ENCODE measurements at regions not wholly inside any gene's neighbourhood (a gene's known extent, or its start where the extent isn't known, plus 50 kb on each side); places are given as distances from the start of the nearest gene placed in this dataset.
"Not testable (repeated sequence)": the region's sequence is repeated elsewhere in the genome, so short reads cannot be mapped to it uniquely, and the experiment has no call there.

DNA sequence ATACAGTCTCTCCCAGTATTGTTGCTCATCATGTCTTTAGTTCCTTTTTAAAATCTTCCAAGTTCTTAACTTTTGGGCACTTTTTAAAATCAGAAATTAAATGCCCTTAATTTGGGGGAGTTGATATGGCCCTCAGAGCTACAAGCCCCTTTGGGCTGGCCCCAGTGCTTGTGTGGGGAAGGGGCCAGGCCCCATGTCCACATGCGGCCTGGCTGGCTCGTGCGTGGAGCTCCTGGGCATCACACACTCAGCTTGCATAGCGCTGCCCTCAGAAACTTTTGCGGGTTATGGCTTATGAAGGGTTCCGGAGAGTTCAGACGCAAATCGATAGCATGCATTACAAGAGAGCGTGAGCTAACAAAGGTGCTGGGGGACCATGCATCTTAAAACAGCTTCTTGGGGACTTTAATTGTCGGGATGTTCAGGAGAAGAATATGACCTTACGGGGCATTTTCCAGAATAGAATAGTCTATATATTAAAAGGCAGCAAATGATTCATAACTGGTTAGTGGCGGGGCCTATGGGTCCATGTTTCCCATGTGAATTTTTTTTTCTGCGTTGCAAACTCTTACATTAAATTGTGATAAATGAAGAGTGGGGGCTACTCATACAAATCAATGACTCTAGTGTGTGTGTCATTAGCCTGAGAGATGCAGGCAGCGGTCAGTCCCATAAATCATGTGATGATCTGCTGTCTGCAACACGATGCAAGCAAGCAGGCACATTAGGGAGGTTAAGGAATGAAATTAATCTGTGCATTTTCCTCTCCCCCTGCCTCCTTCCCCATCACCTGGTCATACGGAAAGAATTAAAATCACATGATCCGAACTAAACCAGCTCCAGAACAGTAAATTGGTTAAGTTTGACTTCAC is 185.8 kb upstream of the TSHZ3 start:
- H3K27me3 ChIP-seq (ENCODE audit: control insufficient read depth, insufficient read depth, low read length), result no peaks in the 10 kb centered on the region
- ChIA-PET POLR2A (no interaction called here), CTCF (interaction anchor here (0.9 kb wide), 1 partner anchor 14 kb away, joined by 3 read pairs; no protein-coding TSS in a partner anchor)

DNA sequence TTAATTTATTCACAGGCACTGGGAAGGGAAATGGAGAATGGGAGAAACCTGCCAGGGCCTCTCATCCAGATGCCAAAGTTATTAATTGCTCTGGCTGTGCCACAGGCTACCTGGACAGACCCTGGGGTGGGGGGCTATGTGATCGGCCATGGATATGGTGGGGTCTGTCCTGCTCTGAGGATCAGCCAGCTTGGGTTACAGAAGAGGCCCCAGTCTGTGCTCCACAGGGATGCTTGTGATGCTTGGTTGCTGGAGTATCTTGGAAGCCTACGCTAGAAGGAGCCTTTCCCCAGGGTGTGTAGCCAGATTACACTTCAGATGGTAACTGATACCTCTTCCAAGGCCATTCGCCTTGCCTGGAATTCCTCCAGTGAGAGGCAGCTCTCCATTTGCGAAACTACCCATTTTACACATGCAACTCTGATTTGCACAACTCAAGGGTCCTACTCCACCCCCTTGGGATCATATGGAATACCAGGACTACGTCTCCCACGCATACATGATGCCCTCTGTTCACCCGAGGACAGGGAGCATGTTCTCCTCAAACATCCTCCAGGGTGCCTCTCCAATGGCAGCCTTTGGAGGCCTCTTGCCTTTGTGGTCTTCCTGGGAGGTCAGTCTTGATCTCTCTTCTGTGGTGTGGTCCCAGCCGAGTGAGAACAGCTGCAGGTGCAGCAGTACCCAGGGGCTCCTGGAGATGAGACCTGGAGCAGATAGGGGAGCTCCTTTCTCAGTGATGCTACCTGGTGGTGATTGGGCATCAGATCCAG is 186.6 kb upstream of the TSHZ3 start:
- H3K36me3 ChIP-seq (ENCODE audit: control insufficient read depth, insufficient read depth, low read length), result no peaks in the 10 kb centered on the region
- TF ChIP-seq, protein P1, sequence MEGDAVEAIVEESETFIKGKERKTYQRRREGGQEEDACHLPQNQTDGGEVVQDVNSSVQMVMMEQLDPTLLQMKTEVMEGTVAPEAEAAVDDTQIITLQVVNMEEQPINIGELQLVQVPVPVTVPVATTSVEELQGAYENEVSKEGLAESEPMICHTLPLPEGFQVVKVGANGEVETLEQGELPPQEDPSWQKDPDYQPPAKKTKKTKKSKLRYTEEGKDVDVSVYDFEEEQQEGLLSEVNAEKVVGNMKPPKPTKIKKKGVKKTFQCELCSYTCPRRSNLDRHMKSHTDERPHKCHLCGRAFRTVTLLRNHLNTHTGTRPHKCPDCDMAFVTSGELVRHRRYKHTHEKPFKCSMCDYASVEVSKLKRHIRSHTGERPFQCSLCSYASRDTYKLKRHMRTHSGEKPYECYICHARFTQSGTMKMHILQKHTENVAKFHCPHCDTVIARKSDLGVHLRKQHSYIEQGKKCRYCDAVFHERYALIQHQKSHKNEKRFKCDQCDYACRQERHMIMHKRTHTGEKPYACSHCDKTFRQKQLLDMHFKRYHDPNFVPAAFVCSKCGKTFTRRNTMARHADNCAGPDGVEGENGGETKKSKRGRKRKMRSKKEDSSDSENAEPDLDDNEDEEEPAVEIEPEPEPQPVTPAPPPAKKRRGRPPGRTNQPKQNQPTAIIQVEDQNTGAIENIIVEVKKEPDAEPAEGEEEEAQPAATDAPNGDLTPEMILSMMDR (IDR thresholded peaks at IDR 0.05; ENCODE audit: insufficient read depth, low read depth, low read length), result no peak
- ChIA-PET POLR2A (no interaction called here), CTCF (no interaction called here)
- no peaks in the 10 kb centered on the region for H3K27me3 ChIP-seq (ENCODE audit: control insufficient read depth, insufficient read depth, low read length)
- no peak for DNase-seq (ENCODE audit: low read depth)
- H3K4me3 ChIP-seq (ENCODE audit: low read depth, low read length), result no peak overlapping the region

More for the DNA sequence above, 185.8 kb upstream of the TSHZ3 start:
- Histone ChIP-seq H3K4me3 (ENCODE audit: low read depth, low read length) (no peak overlapping the region), H3K36me3 (ENCODE audit: control insufficient read depth, insufficient read depth, low read length) (no peaks in the 10 kb centered on the region)
- TF ChIP-seq, protein P1 (IDR thresholded peaks at IDR 0.05; ENCODE audit: insufficient read depth, low read depth, low read length), result no peak
- no peak for DNase-seq (ENCODE audit: low read depth)

DNA sequence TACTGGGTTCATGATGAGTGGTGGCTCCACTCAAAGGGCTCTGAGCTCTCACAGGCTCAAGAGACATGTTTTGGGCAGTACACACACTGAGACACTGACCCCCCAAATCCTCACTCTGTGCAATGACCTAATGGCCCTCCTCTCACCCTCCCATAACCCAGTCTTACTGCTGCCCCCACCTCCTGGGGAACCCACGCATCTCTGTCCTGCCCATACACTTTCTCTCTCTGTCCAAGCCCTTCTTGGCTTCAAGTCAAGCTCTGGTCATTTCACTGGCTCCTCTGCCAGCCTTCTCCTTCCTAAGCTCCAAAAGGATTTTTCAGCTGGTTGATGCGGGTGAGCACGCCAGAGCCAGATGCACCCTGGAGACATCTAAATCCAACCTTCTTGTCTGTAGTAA is 187.9 kb upstream of the TSHZ3 start:
- H3K36me3 ChIP-seq (ENCODE audit: control insufficient read depth, insufficient read depth, low read length), result no peaks in the 10 kb centered on the region
- H3K27me3 ChIP-seq (ENCODE audit: control insufficient read depth, insufficient read depth, low read length), result no peaks in the 10 kb centered on the region
- no peak for DNase-seq (ENCODE audit: low read depth)
- ChIA-PET POLR2A (no interaction called here), CTCF (no interaction called here)
- H3K4me3 ChIP-seq (ENCODE audit: low read depth, low read length), result no peak overlapping the region
- TF ChIP-seq, protein P1 (IDR thresholded peaks at IDR 0.05; ENCODE audit: insufficient read depth, low read depth, low read length), result no peak

DNA sequence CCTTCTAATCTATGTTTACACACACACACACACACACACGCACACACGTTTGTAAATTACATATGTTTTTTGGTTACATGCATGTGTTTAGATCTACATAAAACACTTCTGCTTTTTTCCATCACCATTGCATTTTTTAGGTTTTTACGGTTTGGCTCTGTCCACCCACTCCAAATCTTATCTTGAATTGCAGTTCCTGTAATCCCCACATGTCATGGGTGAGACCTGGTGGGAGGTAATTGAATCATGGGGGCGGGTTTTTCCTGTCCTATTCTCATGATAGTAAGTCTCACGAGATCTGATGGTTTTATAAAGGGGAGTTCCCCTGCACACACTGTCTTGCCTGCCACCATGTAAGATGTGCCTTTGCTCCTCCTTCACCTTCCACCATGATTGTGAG is 188.7 kb upstream of the TSHZ3 start:
- POLR2A ChIA-PET; H3K36me3 ChIP-seq (ENCODE audit: control insufficient read depth, insufficient read depth, low read length); DNase-seq (ENCODE audit: low read depth); CTCF ChIA-PET; H3K4me3 ChIP-seq (ENCODE audit: low read depth, low read length); H3K27me3 ChIP-seq (ENCODE audit: control insufficient read depth, insufficient read depth, low read length): not testable (repeated sequence)

DNA sequence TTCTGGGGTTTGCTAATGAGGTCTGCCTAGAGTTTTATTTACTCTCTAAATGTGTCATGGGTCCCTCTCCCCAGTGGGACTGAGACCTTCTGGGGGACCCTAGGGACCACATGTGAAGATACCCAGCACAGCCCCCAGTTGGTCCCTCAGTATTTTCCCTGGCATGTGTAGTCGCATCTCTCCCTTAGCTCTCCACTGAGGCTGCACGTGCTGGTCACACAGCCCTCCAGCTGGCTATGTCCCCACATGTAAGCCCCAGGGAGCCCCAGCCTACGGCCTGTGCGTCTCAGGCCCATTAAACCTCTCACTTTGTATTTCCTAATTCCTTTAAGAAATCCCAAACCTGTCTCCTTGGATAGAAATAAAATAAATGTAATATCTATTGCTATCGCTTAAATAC is 189.6 kb upstream of the TSHZ3 start:
- no peak for DNase-seq (ENCODE audit: low read depth)
- Histone ChIP-seq H3K36me3 (ENCODE audit: control insufficient read depth, insufficient read depth, low read length) (no peaks in the 10 kb centered on the region), H3K27me3 (ENCODE audit: control insufficient read depth, insufficient read depth, low read length) (no peaks in the 10 kb centered on the region), H3K4me3 (ENCODE audit: low read depth, low read length) (no peak overlapping the region)
- POLR2A ChIA-PET, result no interaction called here
- TF ChIP-seq, protein P1 (IDR thresholded peaks at IDR 0.05; ENCODE audit: insufficient read depth, low read depth, low read length), result no peak
- CTCF ChIA-PET, result no interaction called here

All from BJ (cell line).